Upper lobe of left lung (tissue), 6 donors: ENCODE measurements at regions not wholly inside any gene's neighbourhood (a gene's known extent, or its start where the extent isn't known, plus 50 kb on each side); places are given as distances from the start of the nearest gene placed in this dataset.
A peak's percentile ranks its signal among the peaks of the same experiment; 100 is the strongest.
"Not testable (repeated sequence)": the region's sequence is repeated elsewhere in the genome, so short reads cannot be mapped to it uniquely, and the experiment has no call there.

ENCODE experiments used
- ATAC-seq, 2 donors: fragments of 200-7000 bp; cut with Tn5 transposase; one replicate each; pipeline ENCODE4 v1.9.1; 2022; ENCODE audit warnings: mild to moderate bottlenecking in 2 of 2, moderate library complexity in 2 of 2; ENCODE audit not compliant: low FRiP score in 2 of 2
- DNase-seq, 2 donors: peaks; one replicate each; pipeline ENCODE4 v3.0.0-alpha.2; 2019 to 2020
- H3K27ac ChIP-seq, 4 donors: fragments of 200-600 bp; sonication (generic); one replicate each; pipeline ENCODE4 v1.5.1; 2016 to 2019
- H3K27me3 ChIP-seq, 4 donors: fragments of 200-600 bp; sonication (generic); one replicate each; pipeline ENCODE4 v1.5.1; 2017 to 2019
- H3K36me3 ChIP-seq, 4 donors: fragments of 200-600 bp; sonication (generic); one replicate each; pipeline ENCODE4 v1.5.1; 2016 to 2019
- H3K4me1 ChIP-seq, 4 donors: fragments of 200-600 bp; sonication (generic); one replicate each; pipeline ENCODE4 v1.5.1; 2018 to 2019
- H3K4me3 ChIP-seq, 4 donors: fragments of 200-600 bp; sonication (generic); one replicate each; pipeline ENCODE4 v1.5.1; 2017 to 2019; ENCODE audit warnings: mild to moderate bottlenecking in 2 of 4, moderate library complexity in 1 of 4
- H3K9me3 ChIP-seq, 4 donors: fragments of 200-600 bp; sonication (generic); one replicate each; pipeline ENCODE4 v1.5.1; 2018 to 2019
- CTCF ChIP-seq, 6 experiments: fragments of 450-650 bp in 4 of 6; fragments of 200-600 bp in 2 of 6; sonication (generic) in 2 of 6; IDR thresholded peaks; one replicate each; pipeline ENCODE4 v1.5.1; 2016 to 2019; ENCODE audit warnings: antibody characterized with exemption in 6 of 6
- EP300 ChIP-seq, 4 donors: sonication (generic); formaldehyde crosslinking; IDR thresholded peaks; one replicate each; pipeline ENCODE4 v1.5.1; 2017; ENCODE audit warnings: antibody characterized with exemption in 4 of 4, control low read depth in 2 of 4
- POLR2A ChIP-seq, 4 donors: fragments of 450-650 bp; IDR thresholded peaks; one replicate each; pipeline ENCODE4 v1.5.1; 2016 to 2017; ENCODE audit warnings: antibody characterized with exemption in 4 of 4, mild to moderate bottlenecking in 2 of 4
- POLR2AphosphoS5 ChIP-seq, 2 donors: sonication (generic); formaldehyde crosslinking; IDR thresholded peaks; one replicate each; pipeline ENCODE4 v1.5.1; 2017; ENCODE audit warnings: antibody characterized with exemption in 2 of 2
- WGBS, 2 donors: methylation state at CpG; one replicate each; pipeline ENCODE4 v1.1.5; 2017 to 2018; 5-methylcytosine and 5-hydroxymethylcytosine counted together
- donor health status: DM: no; HTN: no; CAD: no; lungs with moderate emphysema.
- donor health status: DM: no; HTN: yes; CAD: no; lungs with severe emphysema.

- ATAC-seq, result no peak
- no peak for DNase-seq
- no peak overlapping the region for H3K4me3 ChIP-seq
- no peaks in the 10 kb centered on the region for H3K36me3 ChIP-seq
- TF ChIP-seq POLR2A (IDR thresholded peaks at IDR 0.05) (no peak), CTCF (IDR thresholded peaks at IDR 0.05) (no peak), POLR2AphosphoS5 (IDR thresholded peaks at IDR 0.05) (no peak), EP300 (IDR thresholded peaks at IDR 0.05) (no peak)
- H3K27me3 ChIP-seq, result no peaks in the 10 kb centered on the region
- 60 to 63% methylated on average over 3 of the region's 3 CpGs for WGBS, 2 donors
- no peak overlapping the region for H3K27ac ChIP-seq
- no peaks in the 10 kb centered on the region for H3K4me1 ChIP-seq
- H3K9me3 ChIP-seq, result no peaks in the 10 kb centered on the region
Measured at GRCh38 chr2:192948316-192948715, 753.6 kb upstream of the TMEFF2 start.

GRCh38 chr2:192947352-192947751, 752.6 kb upstream of the TMEFF2 start:
- Histone ChIP-seq H3K9me3 (no peaks in the 10 kb centered on the region), H3K27ac (no peak overlapping the region), H3K4me3 (no peak overlapping the region), H3K4me1 (no peaks in the 10 kb centered on the region), H3K27me3 (no peaks in the 10 kb centered on the region), H3K36me3 (no peaks in the 10 kb centered on the region)
- TF ChIP-seq POLR2A (IDR thresholded peaks at IDR 0.05) (no peak), POLR2AphosphoS5 (IDR thresholded peaks at IDR 0.05) (no peak), CTCF (IDR thresholded peaks at IDR 0.05) (no peak), EP300 (IDR thresholded peaks at IDR 0.05) (no peak)
- DNase-seq (no peak), ATAC-seq (no peak)
- WGBS, 2 donors, result 86 to 91% methylated on average over 1 of the region's 1 CpG

GRCh38 chr2:192940767-192941166, 746.0 kb upstream of the TMEFF2 start:
- Histone ChIP-seq H3K36me3 (no peaks in the 10 kb centered on the region), H3K27me3 (no peaks in the 10 kb centered on the region), H3K9me3 (no peaks in the 10 kb centered on the region), H3K4me3 (no peak overlapping the region), H3K27ac (no peak overlapping the region), H3K4me1 (no peaks in the 10 kb centered on the region)
- ATAC-seq (no peak), DNase-seq (no peak)
- TF ChIP-seq POLR2A (IDR thresholded peaks at IDR 0.05), result no peak
- no peak for TF ChIP-seq CTCF (IDR thresholded peaks at IDR 0.05)
- TF ChIP-seq POLR2AphosphoS5 (IDR thresholded peaks at IDR 0.05), result no peak
- 67 to 80% methylated on average over 1 of the region's 1 CpG for WGBS, 2 donors

GRCh38 chr2:192932376-192932775, 737.6 kb upstream of the TMEFF2 start:
- 33 to 44% methylated on average over 1 of the region's 1 CpG for WGBS, 2 donors
- Histone ChIP-seq H3K9me3 (no peaks in the 10 kb centered on the region), H3K27me3 (no peaks in the 10 kb centered on the region), H3K4me3 (no peak overlapping the region), H3K4me1 (no peaks in the 10 kb centered on the region), H3K27ac (no peak overlapping the region), H3K36me3 (no peaks in the 10 kb centered on the region)
- DNase-seq, result no peak
- TF ChIP-seq EP300 (IDR thresholded peaks at IDR 0.05), result no peak
- no peak for TF ChIP-seq CTCF (IDR thresholded peaks at IDR 0.05)
- TF ChIP-seq POLR2A (IDR thresholded peaks at IDR 0.05), result no peak
- no peak for TF ChIP-seq POLR2AphosphoS5 (IDR thresholded peaks at IDR 0.05)
- ATAC-seq, result no peak

- not testable (repeated sequence) for H3K9me3 ChIP-seq, H3K36me3 ChIP-seq, H3K27ac ChIP-seq, H3K4me1 ChIP-seq, ATAC-seq, H3K4me3 ChIP-seq, H3K27me3 ChIP-seq
- peak in 1 of 2 donors; percentile 22 for DNase-seq
- 63 to 82% methylated on average over 4 of the region's 4 CpGs for WGBS, 2 donors
Measured at GRCh38 chr2:192921631-192922030, 726.9 kb upstream of the TMEFF2 start.
